ENCODE measurements at regions not wholly inside any gene's neighbourhood (a gene's known extent, or its start where the extent isn't known, plus 50 kb on each side); places are given as distances from the start of the nearest gene placed in this dataset.
"Not testable (repeated sequence)": the region's sequence is repeated elsewhere in the genome, so short reads cannot be mapped to it uniquely, and the experiment has no call there.

GRCh38 chr17:77341069-77341541, 200.3 kb downstream of the SEC14L1 start:
- DNase-seq (ENCODE audit: low read depth): no peak

GRCh38 chr17:77342656-77342990, 201.9 kb downstream of the SEC14L1 start:
- not testable (repeated sequence) for DNase-seq (ENCODE audit: low read depth)

- DNase-seq (ENCODE audit: low read depth): no peak
These were observed 202.4 kb downstream of the SEC14L1 start for GRCh38 chr17:77343031-77343800.

GRCh38 chr17:77344038-77344437, 203.3 kb downstream of the SEC14L1 start:
- DNase-seq (ENCODE audit: low read depth): no peak

- DNase-seq (ENCODE audit: low read depth): no peak
These were observed 204.6 kb downstream of the SEC14L1 start for GRCh38 chr17:77345260-77345910.

GRCh38 chr17:77346765-77347164, 206.0 kb downstream of the SEC14L1 start:
- no peak for DNase-seq (ENCODE audit: low read depth)

- no peak for DNase-seq (ENCODE audit: low read depth)
These were observed 206.8 kb downstream of the SEC14L1 start for GRCh38 chr17:77347544-77347943.

- DNase-seq (ENCODE audit: low read depth): no peak
These were observed 209.4 kb downstream of the SEC14L1 start for GRCh38 chr17:77349976-77350830.

- no peak for DNase-seq (ENCODE audit: low read depth)
These were observed 211.7 kb downstream of the SEC14L1 start for GRCh38 chr17:77352441-77352840.

- no peak for DNase-seq (ENCODE audit: low read depth)
These were observed 212.2 kb downstream of the SEC14L1 start for GRCh38 chr17:77352996-77353395.

GRCh38 chr17:77353684-77354419, 213.1 kb downstream of the SEC14L1 start:
- no peak for DNase-seq (ENCODE audit: low read depth)

GRCh38 chr17:77354420-77354669, 213.6 kb downstream of the SEC14L1 start:
- no peak for DNase-seq (ENCODE audit: low read depth)

- DNase-seq (ENCODE audit: low read depth): peak; percentile 99
These were observed 214.1 kb downstream of the SEC14L1 start for GRCh38 chr17:77354670-77355455.

- no peak for DNase-seq (ENCODE audit: low read depth)
These were observed 215.4 kb downstream of the SEC14L1 start for GRCh38 chr17:77356109-77356689.

- no peak for DNase-seq (ENCODE audit: low read depth)
These were observed 216.0 kb downstream of the SEC14L1 start for GRCh38 chr17:77356690-77357201.

GRCh38 chr17:77358801-77359200, 218.0 kb downstream of the SEC14L1 start:
- DNase-seq (ENCODE audit: low read depth): no peak

GRCh38 chr17:77359236-77359635, 218.5 kb downstream of the SEC14L1 start:
- no peak for DNase-seq (ENCODE audit: low read depth)

GRCh38 chr17:77361986-77362620, 221.3 kb downstream of the SEC14L1 start:
- DNase-seq (ENCODE audit: low read depth): no peak

GRCh38 chr17:77363821-77364361, 223.1 kb downstream of the SEC14L1 start:
- no peak for DNase-seq (ENCODE audit: low read depth)

GRCh38 chr17:77364381-77364911, 223.7 kb downstream of the SEC14L1 start:
- DNase-seq (ENCODE audit: low read depth): no peak

Measured in GM04504 (cell line).